HG03558 (cell line): ENCODE measurements at regions not wholly inside any gene's neighbourhood (a gene's known extent, or its start where the extent isn't known, plus 50 kb on each side); places are given as distances from the start of the nearest gene placed in this dataset.

Source experiments
- ATAC-seq: cut with Tn5 transposase; IDR thresholded peaks from one replicate; pipeline ENCODE4 v1.9.1; 2021; ENCODE audit warnings: moderate number of reproducible peaks; ENCODE audit not compliant: unreplicated experiment; ENCODE audit errors: extremely low read depth

GRCh38 chr12:59020073-59020946, 100.0 kb upstream of the LRIG3 start:
- ATAC-seq: no peak

GRCh38 chr12:59014885-59015284, 94.6 kb upstream of the LRIG3 start:
- no peak for ATAC-seq

- ATAC-seq: no peak
Observed at GRCh38 chr12:59010941-59011340, 90.6 kb upstream of the LRIG3 start.

GRCh38 chr12:59010118-59010517, 89.8 kb upstream of the LRIG3 start:
- no peak for ATAC-seq

GRCh38 chr12:59007620-59008019, 87.3 kb upstream of the LRIG3 start:
- no peak for ATAC-seq

GRCh38 chr12:59005193-59005955, 85.1 kb upstream of the LRIG3 start:
- no peak for ATAC-seq

- no peak for ATAC-seq
Observed at GRCh38 chr12:59004456-59004855, 84.2 kb upstream of the LRIG3 start.

GRCh38 chr12:58995666-58996363, 75.5 kb upstream of the LRIG3 start:
- ATAC-seq: no peak

- ATAC-seq: no peak
Observed at GRCh38 chr12:58988643-58989344, 68.5 kb upstream of the LRIG3 start.

- ATAC-seq: no peak
Observed at GRCh38 chr12:58981961-58982360, 61.7 kb upstream of the LRIG3 start.

- ATAC-seq: no peak
Observed at GRCh38 chr12:58980768-58981167, 60.5 kb upstream of the LRIG3 start.

- no peak for ATAC-seq
Observed at GRCh38 chr12:58978717-58979116, 58.4 kb upstream of the LRIG3 start.

GRCh38 chr12:58977476-58977875, 57.2 kb upstream of the LRIG3 start:
- ATAC-seq: no peak

- ATAC-seq: no peak
Observed at GRCh38 chr12:58976146-58976545, 55.8 kb upstream of the LRIG3 start.
